IMR-90 (cell line): ENCODE measurements at regions not wholly inside any gene's neighbourhood (a gene's known extent, or its start where the extent isn't known, plus 50 kb on each side); places are given as distances from the start of the nearest gene placed in this dataset.

Experiments
- ATAC-seq: fragments of 200-7000 bp; cut with Tn5 transposase; 2 replicates; pipeline ENCODE4 v1.9.1; 2020; ENCODE audit warnings: low read depth, mild to moderate bottlenecking, moderate library complexity
- BruUV-seq: library from RNA; stranded (reverse); fragments of 400-500 nt; replicated peaks from 2 replicates; lab custom pipeline; 2021; lab: Mats Ljungman, UMichigan
- CTCF ChIA-PET: fragments of 300-600 bp; formaldehyde crosslinking; extraction: SDS; loops from one replicate; lab custom pipeline; 2021; ENCODE audit warnings: antibody characterized with exemption; lab: Yijun Ruan, JAX
- POLR2A ChIA-PET: fragments of 300-600 bp; sonication (Branson Sonifier 250); formaldehyde crosslinking; loops from one replicate; lab custom pipeline; 2022; ENCODE audit warnings: antibody characterized with exemption; ENCODE audit not compliant: unreplicated experiment; lab: Charles Lee
- DNase-seq: peaks from one replicate; pipeline ENCODE4 v3.0.0; 2013
- H2AFZ ChIP-seq: replicated peaks from 2 replicates; pipeline ENCODE3; 2013; ENCODE audit warnings: low read length, mild to moderate bottlenecking; ENCODE audit not compliant: poor library complexity
- H2AK5ac ChIP-seq: 2 replicates; pipeline ENCODE4 v1.6.1; 2013; ENCODE audit warnings: low read depth, low read length, inconsistent platforms
- H2AK9ac ChIP-seq: replicated peaks from 2 replicates; pipeline ENCODE3; 2013; ENCODE audit warnings: mild to moderate bottlenecking, low read depth, low read length, moderate library complexity; ENCODE audit not compliant: poor library complexity
- H2BK120ac ChIP-seq: 2 replicates; pipeline ENCODE4 v1.6.1; 2013; ENCODE audit warnings: low read depth, low read length, inconsistent platforms
- H2BK15ac ChIP-seq: 3 replicates; pipeline ENCODE4 v1.6.1; 2013; ENCODE audit warnings: low read depth, low read length, inconsistent platforms
- H2BK20ac ChIP-seq: 2 replicates; pipeline ENCODE4 v1.6.1; 2013; ENCODE audit warnings: low read depth, mild to moderate bottlenecking, inconsistent platforms, low read length, moderate library complexity
- H2BK5ac ChIP-seq: 2 replicates; pipeline ENCODE4 v1.6.1; 2013; ENCODE audit warnings: mild to moderate bottlenecking, low read depth, low read length, inconsistent platforms; ENCODE audit not compliant: poor library complexity, severe bottlenecking
- H3K14ac ChIP-seq: replicated peaks from 2 replicates; pipeline ENCODE4 v1.6.1; 2013; ENCODE audit warnings: low read depth, low read length, inconsistent platforms
- H3K18ac ChIP-seq: 2 replicates; pipeline ENCODE4 v1.6.1; 2013; ENCODE audit warnings: low read depth, low read length, control low read depth
- H3K23ac ChIP-seq: 2 replicates; pipeline ENCODE4 v1.6.1; 2013; ENCODE audit warnings: low read depth, low read length, inconsistent platforms
- H3K27ac ChIP-seq: 2 replicates; pipeline ENCODE4 v1.5.1; 2013; ENCODE audit warnings: mild to moderate bottlenecking, control low read depth, low read length; ENCODE audit not compliant: insufficient read depth
- H3K27me3 ChIP-seq: 2 replicates; pipeline ENCODE4 v1.6.1; 2013; ENCODE audit warnings: low read length; ENCODE audit not compliant: control insufficient read depth, insufficient read depth
- H3K36me3 ChIP-seq: 2 replicates; pipeline ENCODE4 v1.6.1; 2013; ENCODE audit warnings: low read length, mixed read lengths; ENCODE audit not compliant: control insufficient read depth, insufficient read depth
- H3K4ac ChIP-seq: 2 replicates; pipeline ENCODE4 v1.6.1; 2013; ENCODE audit warnings: low read depth, low read length, inconsistent platforms
- H3K4me1 ChIP-seq: 2 replicates; pipeline ENCODE4 v1.6.1; 2013; ENCODE audit warnings: low read length, mixed read lengths; ENCODE audit not compliant: control insufficient read depth, insufficient read depth
- H3K4me2 ChIP-seq: 2 replicates; pipeline ENCODE4 v1.6.1; 2013; ENCODE audit warnings: low read depth, mild to moderate bottlenecking, control low read depth, low read length, moderate library complexity
- H3K4me3 ChIP-seq: 2 replicates; pipeline ENCODE4 v1.5.1; 2013; ENCODE audit warnings: low read depth, mild to moderate bottlenecking, control low read depth, low read length, moderate library complexity; ENCODE audit not compliant: insufficient read depth
- H3K56ac ChIP-seq: 2 replicates; pipeline ENCODE4 v1.6.1; 2013; ENCODE audit warnings: low read length, inconsistent platforms; ENCODE audit not compliant: insufficient read depth; ENCODE audit errors: extremely low read depth
- H3K79me1 ChIP-seq, 2 experiments: 2 replicates each; pipeline ENCODE4 v1.6.1; 2013; ENCODE audit warnings: low read length in 2 of 2, inconsistent platforms in 1 of 2, low read depth in 1 of 2
- H3K9ac ChIP-seq: 2 replicates; pipeline ENCODE4 v1.6.1; 2013; ENCODE audit warnings: low read depth, low read length, control low read depth
- H3K9me1 ChIP-seq: 2 replicates; pipeline ENCODE4 v1.6.1; 2013; ENCODE audit warnings: low read length, inconsistent platforms; ENCODE audit not compliant: insufficient read depth
- H3K9me3 ChIP-seq: 2 replicates; pipeline ENCODE4 v1.6.1; 2013; ENCODE audit warnings: low read length; ENCODE audit not compliant: control insufficient read depth, insufficient read depth
- H4K20me1 ChIP-seq: 2 replicates; pipeline ENCODE4 v1.6.1; 2013; ENCODE audit warnings: low read length, inconsistent platforms; ENCODE audit not compliant: insufficient read depth
- H4K5ac ChIP-seq: 2 replicates; pipeline ENCODE4 v1.6.1; 2013; ENCODE audit warnings: mild to moderate bottlenecking, low read depth, low read length, control low read depth
- H4K8ac ChIP-seq, 2 experiments: 2 replicates each; pipeline ENCODE4 v1.6.1; 2013; ENCODE audit warnings: low read depth in 2 of 2, low read length in 2 of 2, control low read depth in 1 of 2, inconsistent platforms in 1 of 2
- H4K91ac ChIP-seq: 2 replicates; pipeline ENCODE4 v1.6.1; 2013; ENCODE audit warnings: low read depth, low read length, inconsistent platforms; ENCODE audit not compliant: insufficient read depth
- BHLHE40 ChIP-seq: fragments of 150-350 bp; IDR thresholded peaks from 2 replicates; pipeline ENCODE4 v1.6.1; 2016; ENCODE audit warnings: mild to moderate bottlenecking, low read depth, low read length
- CEBPB ChIP-seq: IDR thresholded peaks from 2 replicates; pipeline ENCODE4 v1.6.1; 2012; ENCODE audit warnings: low read depth, low read length, improper control_type of control experiment
- CHD1 ChIP-seq: IDR thresholded peaks from 2 replicates; pipeline ENCODE4 v1.6.1; 2012; ENCODE audit warnings: low read depth, low read length, improper control_type of control experiment
- ELK1 ChIP-seq: fragments of 150-350 bp; IDR thresholded peaks from 2 replicates; pipeline ENCODE4 v1.6.1; 2016; ENCODE audit warnings: low read depth, mild to moderate bottlenecking, low read length, moderate library complexity, borderline replicate concordance
- FOS ChIP-seq: fragments of 150-350 bp; IDR thresholded peaks from 2 replicates; pipeline ENCODE4 v1.6.1; 2016; ENCODE audit warnings: low read depth, low read length
- MAFK ChIP-seq: IDR thresholded peaks from 2 replicates; pipeline ENCODE4 v1.6.1; 2012; ENCODE audit warnings: low read depth, low read length, improper control_type of control experiment
- MAZ ChIP-seq: IDR thresholded peaks from 2 replicates; pipeline ENCODE4 v1.6.1; 2012; ENCODE audit warnings: low read depth, mild to moderate bottlenecking, low read length, improper control_type of control experiment, moderate library complexity, borderline replicate concordance
- MXI1 ChIP-seq: IDR thresholded peaks from 2 replicates; pipeline ENCODE4 v1.6.1; 2012; ENCODE audit warnings: low read depth, mild to moderate bottlenecking, low read length, moderate library complexity, borderline replicate concordance
- NFE2L2 ChIP-seq: fragments of 150-350 bp; IDR thresholded peaks from 2 replicates; pipeline ENCODE4 v1.6.1; 2016; ENCODE audit warnings: low read depth, mild to moderate bottlenecking, low read length
- POLR2A ChIP-seq: IDR thresholded peaks from 2 replicates; pipeline ENCODE4 v1.6.1; 2012; ENCODE audit warnings: mild to moderate bottlenecking, low read depth, low read length
- RAD21 ChIP-seq: IDR thresholded peaks from 2 replicates; pipeline ENCODE4 v1.6.1; 2012; ENCODE audit warnings: low read length, improper control_type of control experiment
- RCOR1 ChIP-seq: IDR thresholded peaks from 2 replicates; pipeline ENCODE4 v1.6.1; 2012; ENCODE audit warnings: mild to moderate bottlenecking, low read length, improper control_type of control experiment; ENCODE audit not compliant: insufficient replicate concordance
- RFX5 ChIP-seq: IDR thresholded peaks from 2 replicates; pipeline ENCODE4 v1.8.0; 2012; ENCODE audit warnings: low read depth, mild to moderate bottlenecking, low read length, moderate library complexity
- SMC3 ChIP-seq: fragments of 150-350 bp; IDR thresholded peaks from 2 replicates; pipeline ENCODE4 v1.6.1; 2016; ENCODE audit warnings: low read depth, mild to moderate bottlenecking, antibody characterized with exemption, low read length, moderate library complexity
- WGBS, 2 experiments: methylation state at CpG; one replicate each; pipeline versions ENCODE4 v1.1.5 to v1.1.7; 2013; ENCODE audit warnings: missing lambda C conversion rate in 2 of 2; ENCODE audit not compliant: insufficient read length in 1 of 2; ENCODE audit errors: extremely low coverage in 2 of 2; 5-methylcytosine and 5-hydroxymethylcytosine counted together
- dilution Hi-C: fragments of 300-500 bp; cut with HindIII; formaldehyde crosslinking; loops from one replicate; pipeline ENCODE4 v1.14.3; 2018; ENCODE audit warnings: low sequenced_read_pairs; ENCODE audit not compliant: unreplicated experiment
- in situ Hi-C: fragments of 300-500 bp; cut with MboI; formaldehyde crosslinking; loops from 3 replicates; pipeline ENCODE4 v1.14.3; 2019; ENCODE audit warnings: low sequenced_read_pairs, inconsistent platforms, mixed read lengths
- intact Hi-C: fragments of 100-400 bp; cut with micrococcal nuclease; formaldehyde crosslinking; loops from 2 replicates; pipeline ENCODE4 v1.10.0; 2022
- TF ChIP-seq, protein P1 (sequence below): conservative IDR thresholded peaks from 2 replicates; pipeline ENCODE4 v1.5.1; 2012; ENCODE audit warnings: mild to moderate bottlenecking, low read depth, low read length, improper control_type of control experiment
- TF ChIP-seq, protein P2 (sequence below): fragments of 150-350 bp; IDR thresholded peaks from 2 replicates; pipeline ENCODE4 v1.6.1; 2017; ENCODE audit warnings: mild to moderate bottlenecking, antibody characterized with exemption, low read length, low read depth

DNA sequence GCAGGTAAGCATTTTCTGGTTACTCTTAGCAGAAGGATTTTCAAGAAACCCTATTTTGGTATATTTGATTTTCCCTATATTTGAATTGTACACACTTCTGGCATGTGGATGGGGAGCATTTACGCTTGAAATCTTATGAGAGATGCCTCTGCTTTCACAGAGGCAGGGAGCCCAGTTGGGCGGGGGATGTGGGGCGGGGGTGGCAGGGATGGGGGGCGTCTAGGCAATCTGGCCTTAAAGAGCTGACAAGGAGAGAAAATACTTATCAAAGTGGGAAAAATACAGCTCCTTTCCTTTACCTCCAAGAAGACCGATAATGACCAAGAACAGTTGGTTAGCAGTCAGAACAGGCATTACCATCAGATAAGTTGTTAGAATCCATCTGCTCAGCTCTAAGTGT is 79.1 kb upstream of the NUDT7 start:
- dilution Hi-C loops (no loop called here), intact Hi-C loops (no loop called here), in situ Hi-C loops (no loop called here)
- Histone ChIP-seq H3K23ac (no peak overlapping the region), H4K8ac (no peak overlapping the region), H3K56ac (no peak overlapping the region), H2AFZ (no peak overlapping the region), H2BK120ac (no peak overlapping the region), H3K4ac (no peak overlapping the region), H4K91ac (no peak overlapping the region), H2BK5ac (no peak overlapping the region), H2AK9ac (no peak overlapping the region), H3K4me1 (no peaks in the 10 kb centered on the region), H3K9me3 (no peaks in the 10 kb centered on the region), H3K14ac (no peak overlapping the region), H2AK5ac (no peak overlapping the region), H3K9ac (no peak overlapping the region), H2BK20ac (no peak overlapping the region), H3K9me1 (no peaks in the 10 kb centered on the region), H4K5ac (no peak overlapping the region), H3K4me2 (no peak overlapping the region), H3K27me3 (no peaks in the 10 kb centered on the region), H3K18ac (no peak overlapping the region), H2BK15ac (no peak overlapping the region), H3K36me3 (no peaks in the 10 kb centered on the region), H3K79me1 (no peaks in the 10 kb centered on the region), H3K4me3 (no peak overlapping the region), H3K27ac (no peak overlapping the region), H4K20me1 (no peaks in the 10 kb centered on the region)
- DNase-seq (no peak), ATAC-seq (no peak)
- TF ChIP-seq ELK1 (no peak), BHLHE40 (no peak), CHD1 (no peak), RCOR1 (no peak), FOS (no peak), RAD21 (no peak), POLR2A (no peak), MAFK (no peak), CEBPB (no peak), MAZ (no peak), NFE2L2 (no peak), SMC3 (no peak), RFX5 (no peak), MXI1 (no peak)
- TF ChIP-seq, protein P1, sequence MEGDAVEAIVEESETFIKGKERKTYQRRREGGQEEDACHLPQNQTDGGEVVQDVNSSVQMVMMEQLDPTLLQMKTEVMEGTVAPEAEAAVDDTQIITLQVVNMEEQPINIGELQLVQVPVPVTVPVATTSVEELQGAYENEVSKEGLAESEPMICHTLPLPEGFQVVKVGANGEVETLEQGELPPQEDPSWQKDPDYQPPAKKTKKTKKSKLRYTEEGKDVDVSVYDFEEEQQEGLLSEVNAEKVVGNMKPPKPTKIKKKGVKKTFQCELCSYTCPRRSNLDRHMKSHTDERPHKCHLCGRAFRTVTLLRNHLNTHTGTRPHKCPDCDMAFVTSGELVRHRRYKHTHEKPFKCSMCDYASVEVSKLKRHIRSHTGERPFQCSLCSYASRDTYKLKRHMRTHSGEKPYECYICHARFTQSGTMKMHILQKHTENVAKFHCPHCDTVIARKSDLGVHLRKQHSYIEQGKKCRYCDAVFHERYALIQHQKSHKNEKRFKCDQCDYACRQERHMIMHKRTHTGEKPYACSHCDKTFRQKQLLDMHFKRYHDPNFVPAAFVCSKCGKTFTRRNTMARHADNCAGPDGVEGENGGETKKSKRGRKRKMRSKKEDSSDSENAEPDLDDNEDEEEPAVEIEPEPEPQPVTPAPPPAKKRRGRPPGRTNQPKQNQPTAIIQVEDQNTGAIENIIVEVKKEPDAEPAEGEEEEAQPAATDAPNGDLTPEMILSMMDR, result no peak
- TF ChIP-seq, protein P2, sequence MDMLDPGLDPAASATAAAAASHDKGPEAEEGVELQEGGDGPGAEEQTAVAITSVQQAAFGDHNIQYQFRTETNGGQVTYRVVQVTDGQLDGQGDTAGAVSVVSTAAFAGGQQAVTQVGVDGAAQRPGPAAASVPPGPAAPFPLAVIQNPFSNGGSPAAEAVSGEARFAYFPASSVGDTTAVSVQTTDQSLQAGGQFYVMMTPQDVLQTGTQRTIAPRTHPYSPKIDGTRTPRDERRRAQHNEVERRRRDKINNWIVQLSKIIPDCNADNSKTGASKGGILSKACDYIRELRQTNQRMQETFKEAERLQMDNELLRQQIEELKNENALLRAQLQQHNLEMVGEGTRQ, result no peak
- ChIA-PET CTCF (no interaction called here), POLR2A (no interaction called here)
- no TSS peak for BruUV-seq
- WGBS, 2 experiments, result no CpG with 5 or more reads among the region's 5 CpGs
